ENCODE measurements at regions not wholly inside any gene's neighbourhood (a gene's known extent, or its start where the extent isn't known, plus 50 kb on each side); places are given as distances from the start of the nearest gene placed in this dataset.

DNA sequence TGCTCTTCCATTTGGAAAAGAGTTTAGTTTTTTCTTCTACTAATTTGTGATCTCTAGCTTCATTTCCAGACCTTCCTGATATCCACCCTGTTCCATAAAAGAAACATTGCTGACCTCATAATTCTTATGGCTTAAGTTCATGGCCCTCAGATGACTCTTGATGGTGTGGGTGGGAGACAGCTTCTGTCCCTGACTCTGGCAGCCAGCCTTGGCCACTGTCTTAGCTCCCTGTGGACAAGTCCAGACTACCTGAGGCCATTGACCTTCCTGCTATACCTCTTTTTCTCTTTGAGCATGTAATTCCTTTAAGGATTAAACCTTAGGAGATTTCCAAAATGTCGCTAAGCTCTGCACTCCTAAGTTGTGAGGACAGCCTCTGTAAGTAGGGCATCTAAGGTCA is 101.1 kb upstream of the DAP start:
- no peak for DNase-seq (ENCODE audit: extremely low read depth, low read depth)
- no peak for TF ChIP-seq CTCF (IDR thresholded peaks at IDR 0.05; ENCODE audit: low read depth, low read length)

GRCh38 chr5:10861423-10861790 is 100.4 kb upstream of the DAP start:
- DNase-seq (ENCODE audit: extremely low read depth, low read depth), result no peak
- TF ChIP-seq CTCF (IDR thresholded peaks at IDR 0.05; ENCODE audit: low read depth, low read length), result no peak

DNA sequence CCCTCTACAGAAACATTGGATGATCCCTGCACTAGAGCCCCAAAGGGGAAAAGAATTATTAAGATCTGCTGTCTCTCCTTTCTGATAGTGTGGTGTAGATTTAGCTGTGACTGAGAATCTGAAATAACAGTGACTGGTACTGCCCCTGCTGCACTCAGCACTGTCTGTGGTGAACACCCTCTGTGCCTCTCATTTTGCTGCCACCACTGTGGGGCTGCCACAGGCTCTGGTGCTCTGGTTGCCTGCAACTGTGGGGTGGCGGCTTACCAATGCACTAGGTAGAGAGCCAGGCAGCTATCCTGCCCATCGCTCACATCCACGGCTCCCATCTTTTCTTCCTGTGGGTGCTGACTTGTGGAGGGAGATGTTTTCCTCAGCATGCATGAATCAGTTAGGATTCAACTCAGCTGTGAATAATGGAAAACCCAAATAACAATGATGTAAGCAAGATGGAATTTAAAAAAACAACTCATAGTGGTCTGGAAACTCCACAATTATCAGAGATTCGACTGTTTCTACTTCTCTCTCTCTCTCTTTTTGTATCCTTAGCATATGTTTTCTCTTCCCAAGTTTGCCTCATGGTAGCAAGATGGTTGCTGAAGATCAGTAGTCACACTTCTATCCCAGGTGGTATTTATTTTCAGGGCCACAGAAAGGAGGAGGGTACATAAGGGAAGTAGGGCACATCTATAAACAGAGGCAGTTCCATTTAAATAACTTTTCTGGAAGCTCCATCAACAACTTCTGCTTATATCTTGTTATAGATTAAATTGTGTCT is 99.8 kb upstream of the DAP start:
- peak; percentile 18 for DNase-seq (ENCODE audit: extremely low read depth, low read depth)
- TF ChIP-seq CTCF (IDR thresholded peaks at IDR 0.05; ENCODE audit: low read depth, low read length), result no peak

GRCh38 chr5:10860196-10860543 is 99.1 kb upstream of the DAP start:
- TF ChIP-seq CTCF (IDR thresholded peaks at IDR 0.05; ENCODE audit: low read depth, low read length), result no peak
- no peak for DNase-seq (ENCODE audit: extremely low read depth, low read depth)

DNA sequence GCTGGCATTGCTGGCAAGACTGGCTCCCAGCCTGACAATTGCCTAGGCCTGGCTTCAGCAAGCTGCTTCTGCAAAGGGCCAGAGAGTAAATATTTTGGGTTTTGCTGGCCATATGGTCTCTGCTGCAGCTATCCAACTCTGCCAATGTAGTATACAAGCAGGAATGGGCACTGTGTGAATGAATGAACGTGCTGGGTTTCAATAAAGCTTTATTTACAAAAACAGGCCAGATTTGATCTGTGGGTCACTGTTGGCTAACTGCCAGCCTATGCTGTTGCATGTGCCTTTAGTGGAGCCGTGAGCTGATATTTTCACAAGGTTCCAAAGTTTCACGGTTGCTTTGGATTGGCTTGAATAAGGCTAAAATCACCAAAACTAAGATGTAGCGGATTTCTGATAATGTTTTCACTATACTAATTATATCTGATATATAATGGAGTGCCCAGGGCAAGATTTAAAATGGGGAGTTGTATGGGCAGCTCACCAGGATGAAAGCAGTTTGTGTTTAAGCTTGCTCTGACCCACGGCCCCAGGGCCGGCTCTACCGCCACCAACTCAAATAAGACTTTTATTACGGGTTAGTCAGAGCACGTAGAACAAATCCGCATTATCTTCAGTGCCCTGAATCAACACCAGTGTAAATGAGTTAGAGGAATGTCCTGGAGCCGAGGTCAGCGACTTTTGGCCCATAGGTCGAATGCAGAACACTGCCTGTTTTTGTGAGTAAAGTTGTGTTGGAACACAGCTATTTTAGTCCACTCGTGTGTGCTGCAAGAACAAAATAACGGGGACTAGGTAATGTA is 98.6 kb upstream of the DAP start:
- no peak for DNase-seq (ENCODE audit: extremely low read depth, low read depth)
- no peak for TF ChIP-seq CTCF (IDR thresholded peaks at IDR 0.05; ENCODE audit: low read depth, low read length)

GRCh38 chr5:10858945-10859344 is 97.9 kb upstream of the DAP start:
- TF ChIP-seq CTCF (IDR thresholded peaks at IDR 0.05; ENCODE audit: low read depth, low read length), result no peak
- DNase-seq (ENCODE audit: extremely low read depth, low read depth), result no peak

GRCh38 chr5:10858307-10858706 is 97.3 kb upstream of the DAP start:
- no peak for TF ChIP-seq CTCF (IDR thresholded peaks at IDR 0.05; ENCODE audit: low read depth, low read length)
- DNase-seq (ENCODE audit: extremely low read depth, low read depth), result no peak

Measured in AG09319 (cell line).